OCI-LY3 (cell line): ENCODE measurements at regions not wholly inside any gene's neighbourhood (a gene's known extent, or its start where the extent isn't known, plus 50 kb on each side); places are given as distances from the start of the nearest gene placed in this dataset.

Source experiments
- CTCF ChIP-seq: fragments of 200-600, 300-600 bp; sonication (generic); IDR thresholded peaks from 2 replicates; pipeline ENCODE4 v1.5.1; 2014; ENCODE audit warnings: antibody characterized with exemption, low read length, low read depth
- EZH2phosphoT487 ChIP-seq: fragments of 200-600 bp; shearing (Covaris generic); IDR thresholded peaks from 2 replicates; pipeline ENCODE4 v1.6.1; 2018; ENCODE audit warnings: antibody characterized with exemption, mixed run types, low read depth

GRCh38 chr2:236658974-236659757 is 89.5 kb downstream of the ACKR3 start:
- TF ChIP-seq CTCF (no peak), EZH2phosphoT487 (no peak)
